GM10266 (cell line): ENCODE measurements at regions not wholly inside any gene's neighbourhood (a gene's known extent, or its start where the extent isn't known, plus 50 kb on each side); places are given as distances from the start of the nearest gene placed in this dataset.

Source experiments
- DNase-seq: peaks from one replicate; pipeline ENCODE4 v3.0.0; 2012; ENCODE audit errors: extremely low spot score
- TF ChIP-seq, protein P1 (sequence below): IDR thresholded peaks from 2 replicates; pipeline ENCODE4 v1.5.1; 2012; ENCODE audit warnings: mild to moderate bottlenecking, low read depth; ENCODE audit not compliant: control insufficient read depth, insufficient read depth; ENCODE audit errors: missing control alignments

DNA sequence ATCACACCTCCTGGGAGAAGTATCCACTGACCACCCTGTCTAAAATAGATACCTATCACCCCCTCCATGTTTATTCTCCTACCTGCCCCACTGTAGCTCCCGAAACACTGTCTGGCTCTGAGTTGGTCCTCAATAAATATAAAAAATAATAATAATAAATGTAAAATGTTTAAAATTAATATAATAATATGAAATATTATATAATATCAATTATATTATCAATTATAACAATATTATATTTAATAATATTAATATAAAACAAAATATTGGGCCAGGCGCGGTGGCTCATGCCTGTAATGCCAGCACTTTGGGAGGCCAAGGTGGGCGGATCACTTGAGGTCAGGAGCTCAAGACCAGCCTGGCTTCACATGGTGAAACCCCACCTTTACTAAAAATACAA lies 52.3 kb upstream of the TIAM1 start:
- no peak for DNase-seq
- TF ChIP-seq, protein P1, sequence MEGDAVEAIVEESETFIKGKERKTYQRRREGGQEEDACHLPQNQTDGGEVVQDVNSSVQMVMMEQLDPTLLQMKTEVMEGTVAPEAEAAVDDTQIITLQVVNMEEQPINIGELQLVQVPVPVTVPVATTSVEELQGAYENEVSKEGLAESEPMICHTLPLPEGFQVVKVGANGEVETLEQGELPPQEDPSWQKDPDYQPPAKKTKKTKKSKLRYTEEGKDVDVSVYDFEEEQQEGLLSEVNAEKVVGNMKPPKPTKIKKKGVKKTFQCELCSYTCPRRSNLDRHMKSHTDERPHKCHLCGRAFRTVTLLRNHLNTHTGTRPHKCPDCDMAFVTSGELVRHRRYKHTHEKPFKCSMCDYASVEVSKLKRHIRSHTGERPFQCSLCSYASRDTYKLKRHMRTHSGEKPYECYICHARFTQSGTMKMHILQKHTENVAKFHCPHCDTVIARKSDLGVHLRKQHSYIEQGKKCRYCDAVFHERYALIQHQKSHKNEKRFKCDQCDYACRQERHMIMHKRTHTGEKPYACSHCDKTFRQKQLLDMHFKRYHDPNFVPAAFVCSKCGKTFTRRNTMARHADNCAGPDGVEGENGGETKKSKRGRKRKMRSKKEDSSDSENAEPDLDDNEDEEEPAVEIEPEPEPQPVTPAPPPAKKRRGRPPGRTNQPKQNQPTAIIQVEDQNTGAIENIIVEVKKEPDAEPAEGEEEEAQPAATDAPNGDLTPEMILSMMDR: no peak

DNA sequence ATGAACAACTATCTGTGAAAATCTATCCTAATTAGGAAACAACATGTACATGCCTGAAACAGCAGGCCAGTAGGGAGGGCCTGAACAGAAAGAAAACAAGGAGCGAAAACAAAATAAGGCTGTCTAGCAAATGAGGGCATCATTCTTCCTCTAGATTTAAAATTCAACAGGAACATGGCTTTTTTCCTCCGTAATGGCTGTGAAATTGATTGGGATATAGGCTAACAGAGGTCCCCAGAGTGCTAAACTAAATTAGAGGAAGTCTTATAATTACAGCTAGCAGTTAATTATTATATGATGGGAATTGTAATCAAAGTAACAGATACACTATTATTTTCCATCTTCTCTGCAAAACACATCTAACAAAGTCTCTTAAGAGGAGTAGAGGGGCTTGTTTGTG lies 51.7 kb upstream of the TIAM1 start:
- no peak for DNase-seq
- TF ChIP-seq, protein P1: no peak

DNA sequence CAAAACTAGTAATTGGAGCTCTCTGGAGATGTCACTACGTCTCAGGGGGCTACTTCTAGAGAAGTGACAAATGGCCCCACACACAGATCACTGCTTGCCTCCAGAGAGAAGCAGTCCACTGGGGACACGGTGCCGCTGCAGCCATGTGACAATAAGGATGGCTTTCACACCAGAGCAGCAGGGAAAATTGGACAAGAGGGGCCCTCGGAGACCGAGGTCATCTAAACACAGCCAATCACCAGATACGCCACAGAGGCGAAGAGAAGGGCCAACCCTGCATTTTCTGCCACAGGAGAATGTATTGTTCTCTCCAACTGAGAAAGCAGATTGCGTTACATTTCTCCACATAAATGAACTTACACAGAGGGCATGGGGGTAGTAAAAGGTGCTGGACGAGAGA lies 51.2 kb upstream of the TIAM1 start:
- DNase-seq: no peak

DNA sequence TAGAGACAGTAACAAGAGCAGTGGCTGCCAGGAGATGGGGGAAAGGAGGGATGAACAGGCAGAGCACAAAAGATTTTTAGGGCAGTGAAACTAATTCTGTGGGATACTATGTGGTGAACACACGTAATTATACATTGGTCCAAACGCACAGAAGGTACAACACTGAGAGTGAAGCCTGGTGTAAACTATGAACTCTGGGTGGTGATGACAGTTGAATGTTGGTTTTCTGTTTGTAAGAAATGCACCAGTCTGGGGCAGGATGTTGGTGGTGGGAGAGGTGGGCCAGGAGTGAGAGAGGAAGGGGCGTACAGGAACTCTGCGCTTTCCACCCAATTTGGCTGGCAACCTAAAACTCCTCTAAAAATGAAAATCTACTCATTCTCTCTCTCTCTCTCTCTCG lies 50.2 kb upstream of the TIAM1 start:
- TF ChIP-seq, protein P1: no peak
- DNase-seq: no peak

More for the DNA sequence above, 51.2 kb upstream of the TIAM1 start:
- TF ChIP-seq, protein P1: no peak
